Keratinocyte (primary cell): ENCODE measurements at regions not wholly inside any gene's neighbourhood (a gene's known extent, or its start where the extent isn't known, plus 50 kb on each side); places are given as distances from the start of the nearest gene placed in this dataset.

Experiments used
- DNase-seq: peaks from one replicate; pipeline ENCODE4 v3.0.0-alpha.2; 2011; ENCODE audit warnings: low read depth, missing footprints, low spot score
- FAIRE-seq: peaks from 2 replicates; lab custom pipeline; 2011; peaks lifted over from hg19 to GRCh38; lab: Jason Lieb, UNC
- H2AFZ ChIP-seq: 2 replicates; pipeline ENCODE4 v1.6.0; 2012; ENCODE audit warnings: low read length, control low read depth, inconsistent platforms; ENCODE audit not compliant: control insufficient read depth
- H3K27ac ChIP-seq: 2 replicates; pipeline ENCODE4 v1.5.1; 2011; ENCODE audit warnings: low read length; ENCODE audit not compliant: control insufficient read depth, insufficient read depth
- H3K27me3 ChIP-seq: 3 replicates; pipeline ENCODE4 v1.6.0; 2011; ENCODE audit warnings: low read length; ENCODE audit not compliant: control insufficient read depth, insufficient read depth; ENCODE audit errors: extremely low read depth
- H3K36me3 ChIP-seq, 2 experiments: 2 replicates in 1 of 2; 3 replicates in 1 of 2; pipeline ENCODE4 v1.5.1; 2011; ENCODE audit warnings: low read length in 2 of 2, mild to moderate bottlenecking in 1 of 2; ENCODE audit not compliant: control insufficient read depth in 2 of 2, insufficient read depth in 2 of 2; ENCODE audit errors: extremely low read depth in 1 of 2
- H3K4me1 ChIP-seq: 3 replicates; pipeline ENCODE4 v1.5.1; 2011; ENCODE audit warnings: low read length; ENCODE audit not compliant: control insufficient read depth, insufficient read depth; ENCODE audit errors: extremely low read depth
- H3K4me2 ChIP-seq: 3 replicates; pipeline ENCODE4 v1.6.0; 2011; ENCODE audit warnings: low read depth, low read length; ENCODE audit not compliant: control insufficient read depth, insufficient read depth; ENCODE audit errors: extremely low read depth
- H3K4me3 ChIP-seq, 3 experiments: fragments of 200-600 bp in 1 of 3; sonication (generic) in 1 of 3; 2 replicates in 2 of 3; 3 replicates in 1 of 3; pipeline ENCODE4 v1.5.1; 2011 to 2016; ENCODE audit warnings: low read length in 3 of 3, mild to moderate bottlenecking in 3 of 3, control low read depth in 2 of 3, inconsistent platforms in 1 of 3, low read depth in 1 of 3, mixed read lengths in 1 of 3, mixed run types in 1 of 3, moderate library complexity in 1 of 3; ENCODE audit not compliant: control insufficient read depth in 2 of 3, insufficient read depth in 2 of 3; ENCODE audit errors: extremely low read depth in 1 of 3
- H3K79me2 ChIP-seq: 2 replicates; pipeline ENCODE4 v1.6.0; 2012; ENCODE audit warnings: low read length; ENCODE audit not compliant: control insufficient read depth, insufficient read depth
- H3K9ac ChIP-seq: 3 replicates; pipeline ENCODE4 v1.6.0; 2011; ENCODE audit warnings: low read length; ENCODE audit not compliant: control insufficient read depth, insufficient read depth; ENCODE audit errors: extremely low read depth
- H3K9me1 ChIP-seq: 3 replicates; pipeline ENCODE4 v1.6.0; 2011; ENCODE audit warnings: low read length; ENCODE audit not compliant: control insufficient read depth, insufficient read depth; ENCODE audit errors: extremely low read depth
- H3K9me3 ChIP-seq: 2 replicates; pipeline ENCODE4 v1.5.1; 2012; ENCODE audit warnings: low read depth, low read length; ENCODE audit not compliant: control insufficient read depth
- H4K20me1 ChIP-seq: 3 replicates; pipeline ENCODE4 v1.6.0; 2011; ENCODE audit warnings: low read length; ENCODE audit not compliant: control insufficient read depth, insufficient read depth; ENCODE audit errors: extremely low read depth
- EZH2 ChIP-seq: IDR thresholded peaks from one replicate; pipeline ENCODE4 v1.6.1; 2012; ENCODE audit warnings: inconsistent platforms, mild to moderate bottlenecking, low read length, moderate library complexity
- dilution Hi-C: fragments of 300-500 bp; cut with MboI; formaldehyde crosslinking; loops from one replicate; pipeline ENCODE4 v1.7.0; 2020; ENCODE audit warnings: low sequenced_read_pairs; ENCODE audit not compliant: extremely low pct_ligation_motif_present
- TF ChIP-seq, protein P1 (sequence below), 3 experiments: IDR thresholded peaks in 1 of 3; conservative IDR thresholded peaks in 1 of 3; optimal IDR thresholded peaks in 1 of 3; 2 replicates in 2 of 3; 3 replicates in 1 of 3; pipeline versions ENCODE3 to v1.5.1; 2011; ENCODE audit warnings: low read length in 3 of 3, mild to moderate bottlenecking in 3 of 3, moderate library complexity in 2 of 3, control low read depth in 1 of 3, inconsistent platforms in 1 of 3; ENCODE audit not compliant: insufficient read depth in 2 of 3; ENCODE audit errors: extremely low read depth in 1 of 3

DNA sequence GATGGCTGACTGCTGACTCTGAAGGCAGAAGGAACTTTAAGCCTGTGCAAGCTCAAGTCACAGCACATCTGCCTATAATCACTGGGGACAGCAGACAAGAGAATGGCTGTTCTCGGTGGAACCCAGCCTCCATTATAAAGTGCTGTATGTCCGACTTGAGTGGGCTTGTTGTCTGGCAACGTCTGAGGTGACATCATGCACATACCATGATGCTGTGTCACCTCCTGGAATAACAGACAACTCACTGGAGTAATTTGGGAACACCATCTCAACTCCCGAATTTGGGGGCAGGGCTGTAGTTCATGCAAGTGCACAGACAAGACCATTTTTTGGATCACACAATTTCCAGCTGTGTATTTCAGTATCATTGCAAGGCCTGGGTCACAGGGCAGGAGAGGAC lies 59.8 kb upstream of the GPM6B start:
- no peaks in the 10 kb centered on the region for H4K20me1 ChIP-seq
- no peak overlapping the region for H3K27ac ChIP-seq
- H3K27me3 ChIP-seq, result peaks cover 6% of the 10 kb centered on the region
- H2AFZ ChIP-seq, result peak overlapping the region; percentile 37
- H3K4me3 ChIP-seq, result no peak overlapping the region
- FAIRE-seq (peak; percentile 76), DNase-seq (peak; percentile 52)
- H3K4me1 ChIP-seq, result peaks cover 8% of the 10 kb centered on the region
- no peak overlapping the region for H3K9ac ChIP-seq
- dilution Hi-C loops, result no loop called here
- TF ChIP-seq, protein P1, sequence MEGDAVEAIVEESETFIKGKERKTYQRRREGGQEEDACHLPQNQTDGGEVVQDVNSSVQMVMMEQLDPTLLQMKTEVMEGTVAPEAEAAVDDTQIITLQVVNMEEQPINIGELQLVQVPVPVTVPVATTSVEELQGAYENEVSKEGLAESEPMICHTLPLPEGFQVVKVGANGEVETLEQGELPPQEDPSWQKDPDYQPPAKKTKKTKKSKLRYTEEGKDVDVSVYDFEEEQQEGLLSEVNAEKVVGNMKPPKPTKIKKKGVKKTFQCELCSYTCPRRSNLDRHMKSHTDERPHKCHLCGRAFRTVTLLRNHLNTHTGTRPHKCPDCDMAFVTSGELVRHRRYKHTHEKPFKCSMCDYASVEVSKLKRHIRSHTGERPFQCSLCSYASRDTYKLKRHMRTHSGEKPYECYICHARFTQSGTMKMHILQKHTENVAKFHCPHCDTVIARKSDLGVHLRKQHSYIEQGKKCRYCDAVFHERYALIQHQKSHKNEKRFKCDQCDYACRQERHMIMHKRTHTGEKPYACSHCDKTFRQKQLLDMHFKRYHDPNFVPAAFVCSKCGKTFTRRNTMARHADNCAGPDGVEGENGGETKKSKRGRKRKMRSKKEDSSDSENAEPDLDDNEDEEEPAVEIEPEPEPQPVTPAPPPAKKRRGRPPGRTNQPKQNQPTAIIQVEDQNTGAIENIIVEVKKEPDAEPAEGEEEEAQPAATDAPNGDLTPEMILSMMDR (optimal IDR thresholded peaks at IDR 0.05 in 1 of 3, IDR thresholded peaks at IDR 0.05 in 1 of 3, conservative IDR thresholded peaks at IDR 0.05 in 1 of 3; ENCODE audit: extremely low read depth in 1 of 3, insufficient read depth in 2 of 3, low read length in 3 of 3), result no peak
- no peak for TF ChIP-seq EZH2
- H3K79me2 ChIP-seq, result no peaks in the 10 kb centered on the region
- no peaks in the 10 kb centered on the region for H3K9me1 ChIP-seq
- H3K36me3 ChIP-seq, result no peaks in the 10 kb centered on the region
- peak overlapping the region; percentile 29 for H3K4me2 ChIP-seq
- H3K9me3 ChIP-seq, result no peaks in the 10 kb centered on the region

DNA sequence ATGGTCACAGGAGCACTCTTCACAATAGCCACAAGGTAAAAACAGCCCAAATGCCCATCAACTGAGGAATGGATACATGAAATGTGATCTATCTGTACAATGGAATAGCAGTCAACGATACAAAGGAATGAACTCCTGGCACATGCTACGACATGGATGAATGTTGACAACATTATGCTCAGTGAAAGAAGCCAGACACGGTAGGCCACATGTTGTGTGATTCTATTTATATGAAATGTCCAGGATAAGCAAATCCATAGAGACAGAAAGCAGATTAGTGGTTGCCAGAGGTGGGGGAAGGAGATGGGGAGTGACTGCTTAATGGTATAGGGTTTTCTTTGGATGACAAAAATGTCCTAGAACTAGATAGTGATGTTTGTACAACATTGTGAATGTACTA lies 58.7 kb upstream of the GPM6B start:
- DNase-seq (no peak), FAIRE-seq (no peak)
- Histone ChIP-seq H3K4me3 (no peak overlapping the region), H3K4me2 (no peak overlapping the region), H4K20me1 (no peaks in the 10 kb centered on the region), H3K4me1 (peaks cover 8% of the 10 kb centered on the region), H2AFZ (no peak overlapping the region), H3K9ac (no peak overlapping the region), H3K9me3 (no peaks in the 10 kb centered on the region), H3K27me3 (peaks cover 6% of the 10 kb centered on the region), H3K79me2 (no peaks in the 10 kb centered on the region), H3K36me3 (no peaks in the 10 kb centered on the region), H3K9me1 (no peaks in the 10 kb centered on the region), H3K27ac (no peak overlapping the region)
- TF ChIP-seq, protein P1 (optimal IDR thresholded peaks at IDR 0.05 in 1 of 3, IDR thresholded peaks at IDR 0.05 in 1 of 3, conservative IDR thresholded peaks at IDR 0.05 in 1 of 3; ENCODE audit: extremely low read depth in 1 of 3, insufficient read depth in 2 of 3, low read length in 3 of 3), result no peak
- dilution Hi-C loops, result no loop called here
